Fibroblast of skin of back (primary cell): ENCODE measurements at regions not wholly inside any gene's neighbourhood (a gene's known extent, or its start where the extent isn't known, plus 50 kb on each side); places are given as distances from the start of the nearest gene placed in this dataset.

ENCODE experiments used
- DNase-seq: peaks from one replicate; pipeline ENCODE4 v3.0.0-alpha.2; 2013

DNA sequence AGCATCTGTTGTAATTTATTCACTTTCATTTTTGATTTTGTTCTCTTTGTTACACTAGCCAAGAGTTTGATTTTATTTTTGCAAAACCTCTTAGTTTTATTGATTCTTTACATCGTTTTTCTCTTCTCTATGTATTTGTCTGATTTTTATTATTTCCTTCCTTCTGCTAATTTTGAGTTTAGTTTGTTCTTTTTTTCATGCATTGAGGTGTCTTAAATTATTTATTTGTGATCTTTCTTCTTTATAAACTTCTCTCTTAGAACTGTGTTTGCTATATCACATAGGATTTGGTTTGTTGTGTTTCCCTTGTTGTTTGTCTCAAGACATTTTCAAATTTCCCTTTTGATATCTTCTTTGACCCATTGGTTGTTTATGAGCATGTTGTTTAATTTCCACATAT lies 51.7 kb upstream of the NFKBIA start:
- no peak for DNase-seq

DNA sequence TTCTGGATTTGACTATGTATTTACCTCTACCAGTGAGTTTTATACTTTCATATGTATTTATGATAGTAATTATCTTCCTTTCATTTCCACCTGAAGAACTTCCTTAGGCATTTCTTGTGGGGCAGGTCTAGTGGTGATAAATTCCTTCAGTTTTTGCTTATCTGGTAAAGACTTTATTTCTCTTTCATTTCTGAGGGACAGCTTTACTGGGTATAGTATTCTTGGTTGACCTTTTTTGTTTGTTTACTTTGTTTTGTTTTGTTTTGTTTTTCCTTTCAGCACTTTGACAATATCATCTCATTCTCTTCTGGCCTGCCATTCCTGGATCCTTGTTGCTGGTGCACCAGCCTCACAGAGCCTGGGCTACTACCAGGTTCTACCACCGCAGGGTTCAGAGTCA lies 53.9 kb upstream of the NFKBIA start:
- no peak for DNase-seq

DNA sequence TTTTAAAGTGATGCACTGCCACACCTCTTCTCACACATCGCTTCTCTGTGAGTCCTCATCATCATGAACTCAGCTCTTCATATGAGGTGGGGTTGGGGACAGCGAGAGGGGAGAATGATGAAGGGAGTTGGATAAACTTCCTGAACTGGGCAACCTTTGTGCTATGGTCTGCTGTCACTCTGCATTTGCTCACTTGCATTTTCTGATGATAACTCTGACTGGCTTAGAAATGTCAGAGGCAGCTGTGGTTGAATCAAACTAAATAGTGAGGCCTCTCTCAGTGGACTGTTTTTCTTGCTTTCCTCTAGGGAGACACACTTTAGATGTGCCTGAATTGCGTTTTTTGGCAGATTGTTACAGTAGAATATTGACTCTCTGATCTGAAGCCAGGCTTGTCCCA lies 55.2 kb upstream of the NFKBIA start:
- no peak for DNase-seq

DNA sequence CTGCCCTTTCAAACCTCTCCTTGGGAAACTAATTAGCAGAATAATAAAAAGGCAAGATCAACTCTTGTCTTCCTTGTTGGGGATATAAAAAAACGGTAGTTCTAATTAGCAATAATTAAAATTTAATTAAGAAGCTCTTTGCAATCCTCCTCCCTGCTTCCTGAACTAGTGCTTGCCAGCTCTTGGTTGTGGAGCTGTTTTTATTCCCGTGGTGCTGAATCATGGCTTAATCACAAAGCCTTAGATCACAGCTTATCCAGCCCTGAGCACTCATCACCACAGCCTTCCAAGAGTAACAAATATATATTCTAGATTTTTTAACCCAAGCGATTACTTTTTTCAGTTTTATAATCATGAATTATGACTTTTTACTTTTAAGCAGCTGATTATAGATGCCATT lies 63.2 kb upstream of the INSM2 start:
- peak; percentile 18 for DNase-seq

DNA sequence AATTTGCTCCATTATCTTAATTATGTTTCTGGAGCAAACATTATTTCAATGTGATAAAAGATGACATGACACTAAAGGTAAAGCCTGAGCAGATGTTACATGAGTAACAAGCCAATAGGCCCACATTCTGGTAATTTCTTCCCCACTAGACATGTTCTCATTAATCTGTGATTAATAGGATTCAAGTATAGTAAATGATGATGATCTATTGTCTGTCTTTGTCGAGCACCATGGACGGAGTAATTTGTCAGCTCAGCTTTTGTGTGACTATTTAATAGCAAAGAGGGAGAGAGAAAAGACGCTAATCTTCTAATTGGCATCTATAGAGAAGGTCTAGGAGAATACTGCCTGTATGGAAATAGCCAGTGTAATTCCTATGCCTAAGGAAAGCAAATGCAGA lies 62.2 kb upstream of the INSM2 start:
- DNase-seq: no peak

DNA sequence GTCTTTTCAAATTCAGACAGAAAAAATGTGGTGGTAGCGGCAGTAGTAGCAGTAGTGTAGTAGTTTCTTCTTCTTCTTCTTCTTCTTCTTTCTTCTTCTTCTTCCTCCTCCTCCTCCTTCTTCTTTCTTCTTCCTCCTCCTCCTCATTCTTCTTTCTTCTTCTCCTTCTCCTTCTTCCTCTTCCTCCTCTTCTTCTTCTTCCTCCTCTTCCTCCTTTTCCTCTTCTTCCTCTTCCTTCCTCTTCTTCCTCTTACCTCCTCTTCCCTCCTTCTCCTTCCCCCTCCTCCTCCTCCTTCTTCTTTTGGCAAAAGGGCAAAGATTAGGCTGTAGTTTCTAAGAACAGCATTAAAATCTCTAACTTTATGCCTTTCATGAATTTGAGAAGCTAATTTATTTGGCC lies 59.6 kb upstream of the INSM2 start:
- DNase-seq: no peak

DNA sequence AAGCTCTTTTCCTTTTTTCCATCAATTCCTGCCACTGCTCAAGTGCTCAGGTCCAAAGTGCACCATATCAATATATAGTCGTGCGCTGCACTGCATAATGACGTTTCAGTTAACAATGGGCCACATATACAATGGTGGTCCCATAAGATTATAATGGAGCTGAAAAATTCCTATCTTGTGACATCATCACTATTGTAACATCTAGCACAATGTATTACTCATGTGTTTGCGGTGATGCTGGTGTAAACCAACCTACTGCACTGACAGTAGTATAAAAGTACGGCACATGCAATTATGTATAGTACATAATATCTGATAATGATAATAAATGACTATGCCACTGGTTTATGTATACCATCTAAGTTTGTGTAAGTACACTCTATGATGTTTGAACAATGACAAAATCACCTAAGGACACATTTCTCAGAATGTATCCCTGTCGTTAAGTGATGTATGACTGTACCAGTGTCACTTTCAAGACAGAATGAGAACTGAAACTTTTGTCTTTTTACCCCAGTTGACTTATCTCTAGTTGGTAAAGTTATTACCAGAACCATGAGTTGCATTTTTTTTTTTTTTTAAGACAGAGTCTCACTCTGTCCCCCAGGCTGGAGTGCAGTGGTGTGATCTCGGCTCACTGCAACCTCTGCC lies 53.7 kb upstream of the INSM2 start:
- DNase-seq: peak; percentile 8

DNA sequence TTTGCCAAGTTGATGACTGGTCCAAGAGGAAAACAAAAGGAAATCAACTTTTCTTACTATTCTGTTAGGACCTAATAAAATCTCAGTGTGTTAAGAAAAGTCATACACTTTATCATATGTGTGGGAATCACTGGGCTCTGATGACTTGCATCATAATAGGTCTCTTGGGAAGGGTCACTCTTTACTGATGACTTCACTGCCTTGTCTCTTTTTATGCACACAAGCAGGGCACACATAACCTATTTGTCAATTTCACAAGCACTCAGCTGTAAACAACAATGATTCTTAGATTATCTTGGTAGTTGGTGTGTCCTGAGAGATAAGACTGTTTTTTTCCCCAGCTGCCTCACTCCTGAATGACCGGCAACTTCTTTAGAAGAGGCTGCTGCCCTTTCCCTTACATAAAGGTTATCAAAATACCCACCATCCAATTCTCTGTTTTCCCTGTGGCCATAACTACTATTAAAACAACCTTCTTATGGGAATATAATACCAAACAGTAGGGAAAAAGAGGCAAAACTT lies 50.9 kb upstream of the INSM2 start:
- no peak for DNase-seq
